Caki2 (cell line): ENCODE measurements at regions not wholly inside any gene's neighbourhood (a gene's known extent, or its start where the extent isn't known, plus 50 kb on each side); places are given as distances from the start of the nearest gene placed in this dataset.
"Not testable (repeated sequence)": the region's sequence is repeated elsewhere in the genome, so short reads cannot be mapped to it uniquely, and the experiment has no call there.

Experiments
- DNase-seq: peaks from one replicate; pipeline ENCODE4 v3.0.0-alpha.2; 2015; ENCODE audit warnings: low read depth
- in situ Hi-C: cut with HindIII; loops from 2 replicates; pipeline ENCODE4 v1.10.0; 2016; ENCODE audit warnings: low sequenced_read_pairs, low pct_unique_long_range_greater_than_20kb, mixed read lengths

DNA sequence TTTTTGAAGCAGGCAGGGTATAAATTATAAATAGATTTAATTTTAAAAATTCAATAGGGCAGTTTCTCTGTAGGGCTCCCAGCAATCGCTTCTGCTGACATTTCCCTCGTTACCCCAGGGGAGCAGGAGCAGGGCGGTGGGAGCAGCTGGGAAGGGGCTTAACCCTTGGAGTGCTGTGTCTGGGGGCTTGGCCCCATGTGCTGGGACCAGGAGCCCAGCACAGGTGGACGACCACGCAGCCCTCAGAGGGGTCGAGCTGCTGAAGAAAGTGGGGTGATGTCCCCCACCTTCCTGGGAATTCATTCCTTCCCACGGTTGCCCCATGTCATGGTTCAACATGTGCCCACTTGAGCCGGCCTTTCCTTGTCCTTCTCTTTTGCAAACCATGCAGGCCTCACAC lies 67.5 kb upstream of the STX16 start:
- no peak for DNase-seq
- in situ Hi-C loops: no loop called here

DNA sequence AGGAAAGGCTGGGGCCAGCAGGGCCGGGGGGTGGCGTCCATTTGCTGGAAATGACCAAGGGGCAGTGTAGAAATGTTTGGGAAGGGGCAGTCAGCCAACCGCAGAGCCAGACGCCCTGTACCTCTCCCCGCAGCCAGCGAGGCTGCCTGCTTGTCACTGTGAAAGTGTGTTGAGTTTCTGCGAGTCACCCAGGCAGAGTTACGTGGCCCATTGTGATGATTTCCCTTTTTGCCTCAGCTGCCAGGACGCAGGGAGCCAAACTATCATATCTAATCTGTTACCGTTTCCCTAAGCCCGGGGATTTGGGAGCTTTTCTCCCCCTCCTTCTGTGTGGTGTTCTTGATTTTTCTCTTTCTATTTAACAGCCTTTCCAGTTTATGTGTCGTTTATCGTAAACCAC lies 67.9 kb upstream of the STX16 start:
- in situ Hi-C loops: no loop called here
- DNase-seq: no peak

DNA sequence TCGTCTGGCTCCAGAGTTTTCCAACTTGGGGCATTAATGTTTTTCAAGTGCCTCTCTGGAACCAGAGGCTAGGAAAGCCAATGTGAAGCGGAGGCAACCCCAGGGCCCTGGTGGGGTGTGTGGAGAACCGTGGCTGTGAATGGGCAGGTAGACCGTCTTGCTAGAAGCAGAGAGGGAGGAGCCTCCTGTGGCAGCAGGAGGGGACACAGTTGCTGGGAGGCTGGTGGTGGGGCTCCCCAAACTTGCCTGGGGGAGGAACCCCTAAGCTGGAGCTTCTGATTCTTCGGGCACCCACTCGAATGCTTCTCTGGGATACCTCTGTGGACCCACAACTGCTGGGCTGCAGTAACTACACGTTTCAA lies 65.3 kb upstream of the APCDD1L start:
- in situ Hi-C loops: no loop called here

DNA sequence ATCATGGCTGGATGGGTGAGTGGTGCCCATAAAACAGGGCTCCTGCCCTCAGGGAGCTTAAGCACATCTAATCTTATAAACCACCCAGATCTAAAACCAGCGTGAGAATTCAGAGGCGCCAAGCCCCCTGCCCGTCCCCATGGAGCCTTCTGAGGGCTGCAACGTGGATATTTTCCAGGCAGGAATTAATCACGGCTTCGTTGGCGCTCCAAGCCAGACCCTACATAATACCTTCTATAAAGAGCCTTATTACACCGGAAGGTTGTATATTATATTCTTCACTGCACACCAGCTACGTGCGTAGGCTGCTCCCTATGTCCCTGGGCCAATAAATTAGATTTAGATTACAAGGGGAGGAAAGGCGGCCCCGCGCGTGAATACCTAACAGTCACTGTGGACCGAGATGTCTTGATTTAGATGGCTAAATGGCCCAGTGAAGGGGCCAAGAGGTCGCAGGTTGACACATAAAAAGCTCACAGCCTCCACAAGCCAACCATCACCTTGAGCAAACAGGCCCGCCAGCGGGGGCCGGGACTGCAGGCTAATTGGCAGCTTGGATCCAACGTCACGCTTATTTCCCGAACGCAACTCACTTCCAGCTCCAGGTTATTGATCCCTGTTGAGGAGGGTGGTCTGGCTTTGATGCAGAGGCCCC lies 64.7 kb upstream of the APCDD1L start:
- in situ Hi-C loops: no loop called here
- no peak for DNase-seq

More for the DNA sequence above, 65.3 kb upstream of the APCDD1L start:
- no peak for DNase-seq

DNA sequence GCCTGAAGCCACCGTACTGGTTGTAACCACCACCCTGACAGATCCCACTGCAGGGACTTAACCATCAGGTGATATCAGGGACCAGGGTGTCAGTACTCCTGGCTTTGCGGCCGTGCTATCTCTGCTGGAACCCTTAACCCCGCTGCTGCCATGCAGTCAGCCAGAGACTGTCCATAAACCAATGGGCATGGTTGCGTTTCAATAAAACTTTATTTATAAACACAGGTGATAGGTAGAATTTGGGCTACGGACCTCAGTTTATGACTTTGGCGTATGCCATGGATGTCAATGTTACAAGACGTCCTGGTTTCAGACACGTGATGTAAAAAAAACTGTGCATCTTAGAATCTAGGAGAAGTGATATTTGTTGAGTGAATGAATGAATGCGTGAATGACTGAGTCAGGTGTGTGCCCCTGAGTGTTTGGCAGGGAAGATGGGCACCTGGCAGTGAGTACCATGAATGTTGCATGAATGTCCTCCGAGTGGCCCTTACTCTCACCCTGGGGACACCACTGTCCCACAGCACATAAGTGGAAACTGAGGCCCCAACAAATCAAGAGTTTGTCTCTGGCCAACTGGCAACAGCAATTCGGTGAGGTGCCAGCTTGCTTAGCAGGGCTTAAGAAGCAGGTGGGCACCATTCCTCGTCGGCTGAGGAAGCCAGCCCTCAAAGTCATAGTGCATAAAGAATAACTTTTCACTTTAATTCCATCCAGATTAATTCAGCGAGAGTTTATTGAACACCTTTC lies 64.0 kb upstream of the APCDD1L start:
- in situ Hi-C loops: no loop called here
- DNase-seq: no peak

DNA sequence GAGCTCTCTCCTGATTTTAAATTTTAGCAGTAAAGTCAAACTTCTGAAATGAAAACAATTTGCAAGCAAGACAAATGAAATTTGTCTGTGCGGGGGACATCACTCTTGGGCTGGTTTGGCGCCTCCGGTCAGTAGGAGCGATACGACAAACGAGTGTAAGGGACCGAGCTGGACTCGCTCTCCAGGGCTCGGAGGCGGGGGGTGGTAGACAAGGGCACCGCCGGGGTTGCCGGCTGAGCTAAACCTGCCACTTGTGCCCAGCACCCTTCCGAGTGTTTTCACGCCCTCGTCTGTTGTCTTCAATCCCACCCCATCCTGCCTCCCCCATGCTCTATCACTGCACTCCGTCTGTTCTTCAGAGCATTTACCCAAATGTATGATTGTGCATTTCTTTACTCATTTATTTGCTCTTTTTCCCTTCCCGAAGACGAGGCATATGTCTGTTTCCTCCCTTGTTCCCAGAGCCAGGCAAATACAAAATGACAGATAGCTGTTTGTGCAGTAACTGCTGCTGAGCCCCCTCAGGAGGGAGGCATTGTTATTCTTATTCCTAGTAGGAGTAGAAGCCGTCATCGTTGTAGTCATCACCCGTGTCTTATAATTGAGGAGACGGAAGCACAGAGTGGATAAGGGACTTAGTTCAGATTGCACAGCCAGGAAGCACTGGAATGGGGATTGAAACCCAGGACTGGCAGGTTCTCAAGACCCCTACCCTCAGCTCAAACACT lies 62.8 kb upstream of the APCDD1L start:
- in situ Hi-C loops: no loop called here
- DNase-seq: no peak

DNA sequence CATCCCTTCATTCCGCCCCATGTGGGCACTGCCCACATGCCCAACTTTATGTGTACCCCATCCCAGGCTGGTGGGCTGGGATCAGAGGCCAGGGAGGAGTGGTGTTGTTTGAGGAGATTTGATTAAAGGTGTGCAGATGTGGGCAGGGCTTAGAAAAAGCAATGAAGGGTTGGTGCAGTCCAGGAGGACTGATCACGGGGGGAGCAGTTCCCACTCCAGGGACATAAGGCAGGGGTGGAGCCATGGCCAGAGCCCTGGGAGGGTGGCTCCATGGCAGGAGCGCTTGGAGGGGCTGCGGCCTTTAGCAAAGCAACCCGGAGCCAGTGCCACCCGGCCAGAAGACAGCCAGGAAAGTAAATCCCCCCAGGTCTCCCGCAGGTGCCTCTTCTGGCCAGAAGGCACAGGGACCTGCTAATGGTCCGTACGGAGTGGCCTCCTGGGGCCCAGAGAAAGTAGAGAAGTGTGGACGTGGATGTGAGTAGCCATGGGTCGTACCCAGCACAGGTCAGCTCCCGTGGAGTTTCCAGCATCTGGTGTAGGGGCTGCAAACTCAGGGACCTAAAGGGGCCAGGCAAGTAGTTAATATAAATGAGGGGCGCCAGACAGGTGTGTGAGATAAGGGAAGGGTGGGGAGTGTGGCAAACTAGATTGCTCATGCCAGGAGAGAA lies 62.1 kb upstream of the APCDD1L start:
- in situ Hi-C loops: no loop called here
- no peak for DNase-seq

DNA sequence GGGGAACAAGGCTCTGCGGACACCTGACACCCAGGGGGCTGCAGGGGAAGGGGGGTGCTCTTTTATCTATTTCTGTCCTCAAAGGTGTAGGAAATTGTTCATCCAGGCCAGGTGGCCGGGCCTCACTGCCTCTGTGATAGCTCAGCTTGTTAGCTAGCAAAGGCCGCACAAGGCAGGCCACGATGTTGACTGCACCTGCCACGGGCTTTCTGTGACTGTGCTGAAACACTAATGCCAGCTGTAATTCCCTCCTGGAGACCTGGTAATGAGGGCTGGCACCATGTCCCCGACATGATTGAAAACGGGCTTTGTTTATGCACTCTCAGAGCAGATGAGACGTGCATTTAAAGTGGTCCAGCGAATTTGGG lies 61.4 kb upstream of the APCDD1L start:
- in situ Hi-C loops: no loop called here

DNA sequence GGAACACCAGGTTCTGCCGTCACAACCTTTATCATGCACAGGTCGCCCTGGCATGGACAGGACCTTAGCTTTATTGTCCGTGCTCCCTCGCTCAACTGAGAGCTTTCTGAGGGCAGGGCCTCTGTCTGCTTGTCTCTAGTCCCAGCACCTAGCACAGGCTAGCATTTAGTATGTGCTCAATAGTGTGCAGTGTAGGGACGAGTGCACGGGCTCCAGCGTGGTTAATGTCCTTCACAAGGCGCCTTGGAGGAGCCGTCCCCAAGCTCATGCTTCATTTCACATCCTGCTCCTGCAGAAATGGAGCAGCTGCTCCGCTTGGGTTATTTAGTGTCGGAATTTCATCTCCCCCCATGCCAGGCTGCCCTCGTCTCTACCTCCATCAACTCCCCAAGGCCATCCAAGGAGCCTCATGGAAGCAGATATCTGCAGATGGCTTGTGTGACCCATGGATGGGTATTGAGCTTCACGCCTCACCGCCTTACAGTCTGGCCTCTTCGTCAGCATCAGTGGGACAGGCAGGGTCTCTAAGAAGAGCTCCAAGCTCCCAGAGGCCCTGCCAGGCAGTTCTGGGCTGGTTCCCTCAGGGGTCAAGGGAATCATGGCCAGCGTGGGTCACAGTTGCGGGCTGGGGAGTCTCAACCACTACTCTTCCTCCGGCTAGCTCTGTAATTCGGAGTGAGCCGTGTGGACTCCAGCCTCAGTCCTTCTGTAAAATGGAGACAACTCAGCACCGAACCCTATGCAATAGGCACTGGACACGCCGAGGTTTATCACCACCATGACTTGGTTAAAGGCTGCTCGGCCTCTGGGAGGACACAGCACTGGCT lies 60.8 kb upstream of the APCDD1L start:
- no peak for DNase-seq
- in situ Hi-C loops: no loop called here

More for the DNA sequence above, 61.4 kb upstream of the APCDD1L start:
- DNase-seq: no peak

DNA sequence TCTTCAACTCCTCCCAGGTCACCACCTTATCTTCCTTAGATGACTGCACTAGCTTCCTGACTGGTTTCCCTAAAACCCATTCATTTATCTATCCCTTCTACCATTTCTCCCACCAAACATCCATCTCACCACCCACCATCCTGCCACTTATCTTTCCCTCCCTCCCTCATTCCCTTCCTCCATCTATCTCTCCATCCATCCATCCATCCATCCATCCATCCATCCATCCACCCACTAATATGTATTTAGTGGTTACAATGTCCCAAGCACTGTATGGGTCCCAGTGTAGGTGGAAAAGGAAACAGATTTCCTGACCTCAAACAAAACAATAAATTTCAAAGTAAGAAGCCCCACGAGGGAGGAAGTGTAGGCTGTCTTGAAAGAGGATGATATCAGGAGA lies 59.3 kb upstream of the APCDD1L start:
- in situ Hi-C loops: no loop called here
- DNase-seq: no peak

DNA sequence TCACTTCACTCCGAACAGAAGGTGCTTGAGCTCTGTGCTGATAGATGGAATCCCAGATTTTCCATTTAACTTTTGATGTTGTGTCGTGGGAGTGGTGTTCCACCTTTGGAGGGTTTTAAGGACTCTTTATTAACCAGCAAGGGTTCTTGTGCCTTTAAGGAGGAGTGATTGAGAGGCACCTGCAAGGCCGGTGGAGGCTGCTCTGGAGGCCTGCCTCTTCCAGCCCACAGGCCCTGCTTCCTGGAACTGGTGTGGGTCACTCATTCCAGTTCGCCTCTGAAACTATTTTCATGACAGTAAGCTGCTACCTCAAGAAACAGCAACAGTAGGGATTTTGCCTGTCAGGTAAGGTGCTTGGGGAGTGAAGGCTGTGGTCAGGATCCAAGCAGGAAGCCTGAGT lies 58.8 kb upstream of the APCDD1L start:
- in situ Hi-C loops: no loop called here
- DNase-seq: no peak

DNA sequence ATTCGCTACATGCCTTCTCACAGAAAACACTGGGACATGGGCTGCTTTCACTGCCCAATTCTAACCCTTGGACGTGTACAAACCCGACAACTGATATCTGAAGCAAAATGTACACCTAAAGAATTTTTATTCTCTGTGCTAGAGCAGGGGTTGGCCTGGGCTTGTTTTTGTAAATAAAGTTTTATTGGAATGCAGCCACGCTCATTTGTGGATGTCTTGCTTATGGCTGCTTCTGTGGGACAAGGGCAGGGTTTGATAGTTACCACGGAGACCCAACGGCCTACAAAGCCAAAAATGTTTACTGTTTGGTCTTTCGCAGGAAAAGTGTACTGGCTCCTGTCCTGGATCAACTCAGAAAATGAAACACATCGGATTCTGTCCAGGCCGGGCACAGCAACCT lies 58.1 kb upstream of the APCDD1L start:
- DNase-seq: no peak
- in situ Hi-C loops: no loop called here

DNA sequence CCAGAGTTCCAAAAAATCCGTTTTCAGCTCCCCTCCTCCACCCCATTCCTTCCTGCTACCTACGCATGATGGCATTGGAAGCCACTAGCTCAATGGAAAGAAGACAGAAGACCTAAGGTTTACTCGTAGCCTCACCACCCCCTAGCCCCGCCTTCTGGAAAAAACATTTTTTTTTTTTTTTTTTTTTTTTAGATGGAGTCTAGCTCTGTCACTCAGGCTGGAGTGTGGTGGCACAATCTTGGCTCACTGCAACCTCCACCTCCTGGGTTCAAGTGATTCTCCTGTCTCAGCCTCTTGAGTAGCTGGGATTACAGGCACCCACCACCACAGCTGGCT lies 57.2 kb upstream of the APCDD1L start:
- in situ Hi-C loops, DNase-seq: not testable (repeated sequence)

DNA sequence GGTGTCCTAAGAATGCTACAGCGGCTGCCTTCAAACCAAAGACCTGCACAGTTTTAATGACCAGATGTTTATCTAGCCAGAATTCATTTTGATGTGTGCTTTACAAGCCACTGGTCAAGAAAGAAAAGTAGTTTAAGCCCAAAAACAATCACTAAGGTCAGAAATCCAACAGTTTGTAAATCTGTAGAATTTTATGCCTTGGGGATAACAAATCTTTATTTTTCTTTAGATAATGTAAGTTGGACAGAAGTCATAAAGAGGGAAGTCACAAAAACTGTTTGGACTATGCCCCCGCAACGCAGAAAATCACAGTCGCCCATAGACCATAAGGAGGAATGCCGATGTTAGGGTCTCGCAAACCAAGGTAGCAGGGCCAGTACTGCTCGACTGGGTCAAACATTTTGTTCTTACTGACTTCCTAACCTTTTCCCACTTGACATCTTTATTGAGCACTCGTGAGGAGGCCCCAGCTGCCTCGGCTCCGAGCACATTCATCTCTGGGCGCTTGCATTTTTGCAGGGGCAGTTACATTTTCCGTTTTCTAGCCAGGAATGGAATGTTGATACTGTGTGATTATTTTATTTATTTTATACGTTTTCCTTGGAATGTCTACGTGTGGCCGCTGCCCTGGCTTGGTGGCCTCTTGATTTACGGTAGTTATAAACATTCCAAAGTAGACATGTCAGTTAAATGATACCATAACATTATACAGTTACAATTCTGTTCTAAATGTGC lies 56.7 kb upstream of the APCDD1L start:
- in situ Hi-C loops: no loop called here
- peak; percentile 92 for DNase-seq

DNA sequence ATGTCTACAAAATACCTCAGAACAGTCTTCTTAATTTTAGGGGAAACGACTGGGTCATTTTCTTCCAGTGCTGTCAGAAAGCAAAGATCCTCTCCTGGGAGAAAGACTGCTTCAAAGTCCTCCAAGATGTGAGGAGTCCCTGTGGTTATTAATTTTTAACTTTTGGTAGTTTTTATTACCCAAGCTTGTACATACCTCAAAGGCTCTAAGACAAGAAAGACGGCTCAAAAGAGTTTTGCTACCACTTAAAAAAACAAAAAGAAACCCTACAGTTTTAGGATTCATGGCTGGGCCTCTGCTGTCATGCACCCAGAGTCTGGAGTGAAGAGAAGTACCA lies 56.1 kb upstream of the APCDD1L start:
- in situ Hi-C loops: no loop called here
- DNase-seq: no peak

DNA sequence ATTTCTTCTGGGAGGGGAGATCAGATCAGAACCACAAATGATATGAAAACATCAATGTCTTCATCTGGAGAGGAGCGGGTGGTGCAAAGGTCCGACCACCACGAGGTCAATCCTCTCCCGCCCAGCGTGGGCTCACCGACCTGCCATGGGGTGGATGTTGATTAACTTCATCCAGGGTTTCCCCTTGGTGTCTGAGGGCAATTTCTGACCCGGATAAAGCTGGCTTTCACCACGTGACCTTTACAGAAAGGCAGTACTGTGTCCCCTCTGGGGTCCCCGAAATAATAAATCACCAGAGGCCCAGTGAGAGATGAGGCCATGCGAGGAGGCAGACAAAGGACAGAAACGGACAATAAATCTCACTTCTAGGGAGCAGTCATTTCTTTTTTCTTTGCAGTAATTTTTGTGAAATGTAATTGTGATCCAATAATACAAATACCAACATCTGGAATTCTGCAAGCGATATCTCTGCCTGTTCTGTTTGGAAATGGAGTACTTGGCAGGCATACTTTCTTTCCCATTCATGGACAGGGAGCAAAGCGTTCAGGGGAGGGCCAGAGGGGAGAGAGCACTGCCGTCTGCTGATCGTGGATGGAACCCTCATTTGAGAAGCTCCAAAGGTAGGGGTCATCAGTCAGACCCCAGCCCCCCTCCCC lies 55.1 kb upstream of the APCDD1L start:
- in situ Hi-C loops: no loop called here
- DNase-seq: no peak

DNA sequence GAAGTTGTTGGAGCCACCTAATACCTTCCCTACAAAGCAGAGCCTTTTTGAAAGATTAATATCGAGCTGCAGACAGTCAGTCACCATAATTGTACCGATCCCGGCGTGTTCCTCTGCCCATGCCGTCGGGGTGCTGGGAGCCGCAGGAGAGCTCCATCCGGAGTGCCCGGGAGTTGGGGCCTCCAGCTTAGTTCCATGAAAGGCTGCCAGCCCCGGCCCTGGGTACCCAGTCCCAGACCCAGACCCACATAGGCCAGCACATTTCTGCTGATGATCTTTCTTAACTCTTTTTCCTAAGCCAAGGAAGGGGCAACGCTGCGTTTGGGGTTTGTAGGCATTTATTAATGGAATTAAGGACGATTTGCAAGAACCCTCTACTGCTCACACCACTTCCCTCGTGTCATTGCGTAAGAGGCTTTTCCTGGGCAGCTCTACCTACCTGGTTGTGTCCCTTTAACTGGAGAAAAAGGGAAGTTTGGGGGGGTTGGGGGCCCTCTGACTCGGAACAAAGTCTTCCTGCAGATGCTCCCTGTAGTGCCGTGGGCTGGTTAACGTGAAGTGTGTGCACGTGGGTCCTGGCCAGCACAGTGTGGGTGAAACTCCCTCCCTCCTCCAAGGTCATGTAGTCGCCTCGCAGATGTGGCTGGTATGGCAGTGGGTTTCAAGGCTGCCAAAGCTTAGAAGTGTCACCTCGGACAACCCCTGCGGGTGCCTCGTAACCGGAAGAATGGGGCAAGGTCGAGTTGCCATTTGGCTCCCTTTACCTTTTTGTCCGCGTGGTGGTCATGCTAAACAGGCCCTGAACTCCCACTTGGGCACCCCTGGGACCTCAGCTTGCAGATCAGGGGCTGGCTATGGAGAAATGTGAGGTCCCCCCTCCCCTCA lies 54.3 kb upstream of the APCDD1L start:
- no peak for DNase-seq
- in situ Hi-C loops: no loop called here
